T-helper 2 cell treated with Interferon-gamma antibody and Interleukin-4, amounts not matched to agents 5 μg/mL and 100 μg/mL, for 36 hours (primary cell): ENCODE measurements at regions not wholly inside any gene's neighbourhood (a gene's known extent, or its start where the extent isn't known, plus 50 kb on each side); places are given as distances from the start of the nearest gene placed in this dataset.
"Not testable (repeated sequence)": the region's sequence is repeated elsewhere in the genome, so short reads cannot be mapped to it uniquely, and the experiment has no call there.

Experiments used
- DNase-seq: peaks from one replicate; pipeline ENCODE4 v3.0.0; 2021; ENCODE audit warnings: low spot score
- H3K27ac Mint-ChIP-seq: one replicate; pipeline ENCODE4 v1.8.0; 2021; ENCODE audit warnings: mild to moderate bottlenecking, mixed read lengths
- H3K27me3 Mint-ChIP-seq: one replicate; pipeline ENCODE4 v1.8.0; 2021; ENCODE audit warnings: low read depth, mixed read lengths
- H3K36me3 Mint-ChIP-seq: one replicate; pipeline ENCODE4 v1.8.0; 2021; ENCODE audit warnings: low read depth, mixed read lengths
- H3K4me1 Mint-ChIP-seq: one replicate; pipeline ENCODE4 v1.8.0; 2021; ENCODE audit warnings: low read depth, mixed read lengths
- H3K4me3 Mint-ChIP-seq: one replicate; pipeline ENCODE4 v1.8.0; 2022; ENCODE audit warnings: mild to moderate bottlenecking, moderate library complexity, mixed read lengths
- H3K9me3 Mint-ChIP-seq: one replicate; pipeline ENCODE4 v1.8.0; 2021; ENCODE audit warnings: mixed read lengths

GRCh38 chr6:140178520-140178919, 804.1 kb upstream of the CITED2 start:
- Mint-ChIP-seq H3K4me1 (no peaks in the 10 kb centered on the region), H3K9me3 (no peaks in the 10 kb centered on the region), H3K4me3 (no peak overlapping the region), H3K36me3 (no peaks in the 10 kb centered on the region), H3K27me3 (no peaks in the 10 kb centered on the region), H3K27ac (no peak overlapping the region)
- DNase-seq: no peak

- no peak overlapping the region for H3K27ac Mint-ChIP-seq
- H3K9me3 Mint-ChIP-seq: no peaks in the 10 kb centered on the region
- H3K36me3 Mint-ChIP-seq: no peaks in the 10 kb centered on the region
- no peaks in the 10 kb centered on the region for H3K4me1 Mint-ChIP-seq
- DNase-seq: no peak
- H3K27me3 Mint-ChIP-seq: no peaks in the 10 kb centered on the region
- H3K4me3 Mint-ChIP-seq: no peak overlapping the region
Measured at GRCh38 chr6:140176306-140176705, 801.9 kb upstream of the CITED2 start.

GRCh38 chr6:140175486-140175885, 801.0 kb upstream of the CITED2 start:
- no peak overlapping the region for H3K4me3 Mint-ChIP-seq

GRCh38 chr6:140174524-140174923, 800.1 kb upstream of the CITED2 start:
- Mint-ChIP-seq H3K27ac (no peak overlapping the region), H3K36me3 (no peaks in the 10 kb centered on the region), H3K9me3 (no peaks in the 10 kb centered on the region), H3K4me1 (no peaks in the 10 kb centered on the region), H3K4me3 (no peak overlapping the region), H3K27me3 (no peaks in the 10 kb centered on the region)
- DNase-seq: no peak

More at GRCh38 chr6:140175486-140175885, 801.0 kb upstream of the CITED2 start:
- Mint-ChIP-seq H3K36me3 (no peaks in the 10 kb centered on the region), H3K27ac (no peak overlapping the region), H3K27me3 (no peaks in the 10 kb centered on the region), H3K9me3 (no peaks in the 10 kb centered on the region), H3K4me1 (no peaks in the 10 kb centered on the region)
- DNase-seq: no peak

GRCh38 chr6:140168365-140168764, 793.9 kb upstream of the CITED2 start:
- Mint-ChIP-seq H3K4me1 (no peaks in the 10 kb centered on the region), H3K9me3 (no peaks in the 10 kb centered on the region), H3K36me3 (no peaks in the 10 kb centered on the region), H3K4me3 (no peak overlapping the region), H3K27me3 (no peaks in the 10 kb centered on the region), H3K27ac (no peak overlapping the region)
- no peak for DNase-seq

GRCh38 chr6:140160909-140161308, 786.5 kb upstream of the CITED2 start:
- Mint-ChIP-seq H3K27ac (no peak overlapping the region), H3K36me3 (no peaks in the 10 kb centered on the region), H3K4me3 (no peak overlapping the region), H3K9me3 (no peaks in the 10 kb centered on the region), H3K4me1 (no peaks in the 10 kb centered on the region), H3K27me3 (no peaks in the 10 kb centered on the region)
- DNase-seq: no peak

- DNase-seq: no peak
- Mint-ChIP-seq H3K36me3 (no peaks in the 10 kb centered on the region), H3K4me1 (no peaks in the 10 kb centered on the region), H3K27me3 (no peaks in the 10 kb centered on the region), H3K4me3 (no peak overlapping the region), H3K9me3 (no peaks in the 10 kb centered on the region), H3K27ac (no peak overlapping the region)
Measured at GRCh38 chr6:140160494-140160893, 786.0 kb upstream of the CITED2 start.

GRCh38 chr6:140156131-140156530, 781.7 kb upstream of the CITED2 start:
- Mint-ChIP-seq H3K27ac (no peak overlapping the region), H3K27me3 (no peaks in the 10 kb centered on the region), H3K4me3 (no peak overlapping the region), H3K9me3 (no peaks in the 10 kb centered on the region), H3K4me1 (no peaks in the 10 kb centered on the region), H3K36me3 (no peaks in the 10 kb centered on the region)
- DNase-seq: no peak

- Mint-ChIP-seq H3K27ac (no peak overlapping the region), H3K4me1 (no peaks in the 10 kb centered on the region), H3K36me3 (no peaks in the 10 kb centered on the region), H3K4me3 (no peak overlapping the region), H3K27me3 (no peaks in the 10 kb centered on the region), H3K9me3 (no peaks in the 10 kb centered on the region)
- no peak for DNase-seq
Measured at GRCh38 chr6:140155451-140156126, 781.1 kb upstream of the CITED2 start.

GRCh38 chr6:140153703-140154102, 779.3 kb upstream of the CITED2 start:
- DNase-seq: no peak
- Mint-ChIP-seq H3K27me3 (no peaks in the 10 kb centered on the region), H3K4me3 (no peak overlapping the region), H3K36me3 (no peaks in the 10 kb centered on the region), H3K27ac (no peak overlapping the region), H3K4me1 (no peaks in the 10 kb centered on the region), H3K9me3 (no peaks in the 10 kb centered on the region)

- not testable (repeated sequence) for DNase-seq, H3K4me1 Mint-ChIP-seq, H3K36me3 Mint-ChIP-seq, H3K4me3 Mint-ChIP-seq, H3K27ac Mint-ChIP-seq, H3K27me3 Mint-ChIP-seq, H3K9me3 Mint-ChIP-seq
Measured at GRCh38 chr6:140147825-140148814, 773.7 kb upstream of the CITED2 start.

GRCh38 chr6:140140891-140141290, 766.4 kb upstream of the CITED2 start:
- H3K9me3 Mint-ChIP-seq: no peaks in the 10 kb centered on the region
- no peaks in the 10 kb centered on the region for H3K4me1 Mint-ChIP-seq
- no peak overlapping the region for H3K4me3 Mint-ChIP-seq
- no peak for DNase-seq
- no peaks in the 10 kb centered on the region for H3K27me3 Mint-ChIP-seq
- no peaks in the 10 kb centered on the region for H3K36me3 Mint-ChIP-seq
- no peak overlapping the region for H3K27ac Mint-ChIP-seq

- no peak for DNase-seq
- H3K9me3 Mint-ChIP-seq: peaks cover 8% of the 10 kb centered on the region
- no peaks in the 10 kb centered on the region for H3K36me3 Mint-ChIP-seq
- H3K27me3 Mint-ChIP-seq: no peaks in the 10 kb centered on the region
- no peak overlapping the region for H3K4me3 Mint-ChIP-seq
- H3K27ac Mint-ChIP-seq: no peak overlapping the region
- no peaks in the 10 kb centered on the region for H3K4me1 Mint-ChIP-seq
Measured at GRCh38 chr6:140138311-140139010, 764.0 kb upstream of the CITED2 start.

- no peaks in the 10 kb centered on the region for H3K36me3 Mint-ChIP-seq
- DNase-seq: no peak
- H3K4me3 Mint-ChIP-seq: no peak overlapping the region
- H3K27me3 Mint-ChIP-seq: no peaks in the 10 kb centered on the region
- no peaks in the 10 kb centered on the region for H3K4me1 Mint-ChIP-seq
- peaks cover 16% of the 10 kb centered on the region for H3K9me3 Mint-ChIP-seq
- H3K27ac Mint-ChIP-seq: no peak overlapping the region
Measured at GRCh38 chr6:140134224-140134623, 759.8 kb upstream of the CITED2 start.
